SK-N-SH (cell line): ENCODE measurements at regions not wholly inside any gene's neighbourhood (a gene's known extent, or its start where the extent isn't known, plus 50 kb on each side); places are given as distances from the start of the nearest gene placed in this dataset.

ENCODE experiments used
- CTCF ChIA-PET: fragments of 300-600, 350-600 bp; formaldehyde crosslinking; extraction: SDS; loops from one replicate; lab custom pipeline; 2021; lab: Yijun Ruan, JAX
- POLR2A ChIA-PET: fragments of 350-600 bp; sonication (Branson Sonifier 250); formaldehyde crosslinking; extraction: SDS; loops from one replicate; lab custom pipeline; 2020; ENCODE audit warnings: antibody characterized with exemption, inconsistent platforms; lab: Yijun Ruan, JAX
- DNase-seq: peaks from one replicate; pipeline ENCODE4 v3.0.0; 2012
- H2AFZ ChIP-seq: fragments of 200-600 bp; sonication (generic); 2 replicates; pipeline ENCODE4 v1.8.1; 2016; ENCODE audit warnings: antibody characterized with exemption, mild to moderate bottlenecking, low read depth
- H3F3A ChIP-seq: fragments of 200-600 bp; sonication (generic); replicated peaks from 2 replicates; pipeline ENCODE3; 2016; ENCODE audit warnings: antibody characterized with exemption, mild to moderate bottlenecking; ENCODE audit not compliant: insufficient read depth
- H3K27ac ChIP-seq, 2 experiments: fragments of 200-500 bp in 1 of 2; fragments of 200-600 bp in 1 of 2; sonication (Bioruptor generic) in 1 of 2; sonication (generic), shearing (Covaris generic) in 1 of 2; 2 replicates each; pipeline versions ENCODE4 v1.5.1 to v1.6.1; 2014 to 2016; ENCODE audit warnings: low read depth in 2 of 2, inconsistent platforms in 1 of 2, low read length in 1 of 2, mild to moderate bottlenecking in 1 of 2, mixed read lengths in 1 of 2
- H3K27me3 ChIP-seq: fragments of 200-600 bp; sonication (generic), shearing (Covaris generic); 2 replicates; pipeline ENCODE4 v1.6.1; 2016; ENCODE audit warnings: mixed run types; ENCODE audit not compliant: insufficient read depth
- H3K36me3 ChIP-seq, 2 experiments: fragments of 200-500 bp in 1 of 2; fragments of 200-600 bp in 1 of 2; sonication (Bioruptor generic) in 1 of 2; sonication (generic) in 1 of 2; replicated peaks in 1 of 2; 2 replicates each; pipeline versions ENCODE3 to v1.5.1; 2014 to 2016; ENCODE audit warnings: low read length in 1 of 2, mild to moderate bottlenecking in 1 of 2; ENCODE audit not compliant: insufficient read depth in 2 of 2, control insufficient read depth in 1 of 2
- H3K4me1 ChIP-seq, 2 experiments: fragments of 200-500 bp in 1 of 2; fragments of 200-600 bp in 1 of 2; sonication (Bioruptor generic) in 1 of 2; sonication (generic), shearing (Covaris generic) in 1 of 2; 2 replicates each; pipeline versions ENCODE4 v1.5.1 to v1.6.1; 2014 to 2016; ENCODE audit warnings: low read depth in 1 of 2, low read length in 1 of 2, mixed run types in 1 of 2; ENCODE audit not compliant: insufficient read depth in 2 of 2, control insufficient read depth in 1 of 2
- H3K4me2 ChIP-seq: fragments of 200-600 bp; sonication (generic), shearing (Covaris generic); 2 replicates; pipeline ENCODE4 v1.6.1; 2017; ENCODE audit warnings: mixed run types
- H3K4me3 ChIP-seq, 2 experiments: fragments of 200-500 bp in 1 of 2; fragments of 200-600 bp in 1 of 2; sonication (Bioruptor generic) in 1 of 2; sonication (generic), shearing (Covaris generic) in 1 of 2; 2 replicates each; pipeline versions ENCODE4 v1.5.1 to v1.8.1; 2014 to 2016; ENCODE audit warnings: low read depth in 2 of 2, inconsistent platforms in 1 of 2, low read length in 1 of 2, mild to moderate bottlenecking in 1 of 2, mixed read lengths in 1 of 2, moderate library complexity in 1 of 2
- H3K79me2 ChIP-seq: fragments of 200-600 bp; sonication (generic); 2 replicates; pipeline ENCODE4 v1.8.1; 2017; ENCODE audit warnings: mild to moderate bottlenecking; ENCODE audit not compliant: insufficient read depth
- H3K9ac ChIP-seq: fragments of 200-600 bp; sonication (generic); 2 replicates; pipeline ENCODE4 v1.6.1; 2017; ENCODE audit warnings: mixed run types
- H3K9me2 ChIP-seq: fragments of 200-600 bp; sonication (generic); 2 replicates; pipeline ENCODE4 v1.6.1; 2017; ENCODE audit warnings: mixed run types
- H3K9me3 ChIP-seq: fragments of 200-600 bp; sonication (generic); 2 replicates; pipeline ENCODE4 v1.6.1; 2017; ENCODE audit warnings: mixed run types, mild to moderate bottlenecking, moderate library complexity
- H4K20me1 ChIP-seq: fragments of 200-600 bp; sonication (generic); 2 replicates; pipeline ENCODE4 v1.6.1; 2017; ENCODE audit warnings: mild to moderate bottlenecking, mixed run types; ENCODE audit not compliant: insufficient read depth
- ELF1 ChIP-seq: IDR thresholded peaks from 2 replicates; pipeline ENCODE4 v1.4.0; 2012
- EP300 ChIP-seq, 2 experiments: IDR thresholded peaks; 2 replicates each; pipeline versions ENCODE4 v1.4.0 to v1.6.1; 2012; ENCODE audit warnings: borderline replicate concordance in 1 of 2, low read depth in 1 of 2, low read length in 1 of 2
- EZH2phosphoT487 ChIP-seq: fragments of 200-600 bp; sonication (generic); IDR thresholded peaks from 2 replicates; pipeline ENCODE4 v1.6.1; 2017; ENCODE audit warnings: low read depth, mixed run types, mild to moderate bottlenecking, antibody characterized with exemption, moderate library complexity, borderline replicate concordance
- FOXJ3 ChIP-seq: sonication (generic); formaldehyde crosslinking; IDR thresholded peaks from 2 replicates; pipeline ENCODE4 v1.5.1; 2020; ENCODE audit warnings: mild to moderate bottlenecking, missing genetic modification reagents
- FOXM1 ChIP-seq: IDR thresholded peaks from 2 replicates; pipeline ENCODE4 v1.4.0; 2012; ENCODE audit warnings: low read depth, mild to moderate bottlenecking
- GATA2 ChIP-seq: sonication (generic); formaldehyde crosslinking; IDR thresholded peaks from 2 replicates; pipeline ENCODE4 v1.5.0; 2020; ENCODE audit warnings: mild to moderate bottlenecking, missing genetic modification reagents
- JUND ChIP-seq: IDR thresholded peaks from 2 replicates; pipeline ENCODE4 v1.4.0; 2012
- MEF2A ChIP-seq: IDR thresholded peaks from 2 replicates; pipeline ENCODE4 v1.4.0; 2012; ENCODE audit warnings: low read depth, borderline replicate concordance
- RAD21 ChIP-seq: IDR thresholded peaks from 2 replicates; pipeline ENCODE4 v1.6.1; 2012; ENCODE audit warnings: mild to moderate bottlenecking, low read length
- RCOR1 ChIP-seq: fragments of 150-350 bp; IDR thresholded peaks from 2 replicates; pipeline ENCODE4 v1.6.1; 2017; ENCODE audit warnings: antibody characterized with exemption, low read length
- REST ChIP-seq: IDR thresholded peaks from 2 replicates; pipeline ENCODE4 v1.6.1; 2012; ENCODE audit warnings: mild to moderate bottlenecking, low read depth, low read length, moderate library complexity
- RFX5 ChIP-seq: IDR thresholded peaks from 2 replicates; pipeline ENCODE4 v1.6.1; 2012; ENCODE audit warnings: mild to moderate bottlenecking, improper control_type of control experiment, low read length
- SIN3A ChIP-seq: IDR thresholded peaks from 2 replicates; pipeline ENCODE4 v1.6.1; 2012; ENCODE audit warnings: low read depth, mild to moderate bottlenecking, low read length, moderate library complexity, borderline replicate concordance
- TAF1 ChIP-seq: IDR thresholded peaks from 2 replicates; pipeline ENCODE4 v1.6.1; 2012; ENCODE audit warnings: low read depth, mild to moderate bottlenecking, low read length, moderate library complexity, borderline replicate concordance
- TEAD4 ChIP-seq: IDR thresholded peaks from 2 replicates; pipeline ENCODE4 v1.4.0; 2012; ENCODE audit warnings: mild to moderate bottlenecking, borderline replicate concordance; ENCODE audit not compliant: insufficient read depth
- USF1 ChIP-seq: IDR thresholded peaks from 2 replicates; pipeline ENCODE4 v1.4.0; 2012; ENCODE audit warnings: low read depth, borderline replicate concordance
- YY1 ChIP-seq: IDR thresholded peaks from 2 replicates; pipeline ENCODE4 v1.4.0; 2012; ENCODE audit warnings: low read depth, mild to moderate bottlenecking
- WGBS: methylation state at CpG from one replicate; pipeline ENCODE4 v1.1.6; 2017; ENCODE audit warnings: low lambda C conversion rate; 5-methylcytosine and 5-hydroxymethylcytosine counted together

- H3K27ac ChIP-seq: no peak overlapping the region
- ChIA-PET CTCF (interaction anchor here (0.6 kb wide), 1 partner anchor 8 kb away, joined by 3 read pairs; no protein-coding TSS in a partner anchor), POLR2A (no interaction called here)
- no peak overlapping the region for H3K9ac ChIP-seq
- no peaks in the 10 kb centered on the region for H3K9me3 ChIP-seq
- H3K36me3 ChIP-seq: no peaks in the 10 kb centered on the region
- 90% methylated on average over 3 of the region's 3 CpGs for WGBS
- DNase-seq: no peak
- H3K9me2 ChIP-seq: no peaks in the 10 kb centered on the region
- H3K27me3 ChIP-seq: no peaks in the 10 kb centered on the region
- no peaks in the 10 kb centered on the region for H3F3A ChIP-seq
- H3K4me2 ChIP-seq: no peak overlapping the region
- peaks cover 0 to 18% of the 10 kb centered on the region in 2 experiments; a peak in 2 of 4 replicates for H3K4me1 ChIP-seq
- TF ChIP-seq TAF1: no peak
- no peak for TF ChIP-seq JUND
- no peak for TF ChIP-seq EZH2phosphoT487
- TF ChIP-seq TEAD4: no peak
- no peak for TF ChIP-seq EP300 (IDR thresholded peaks at IDR 0.05; ENCODE audit: borderline replicate concordance in 1 of 2, low read depth in 1 of 2, low read length in 1 of 2)
- TF ChIP-seq RAD21: no peak
- TF ChIP-seq RCOR1: no peak
- no peak for TF ChIP-seq FOXM1
- no peak for TF ChIP-seq FOXJ3 (CRISPR knock-in tag)
- TF ChIP-seq MEF2A: no peak
- no peak for TF ChIP-seq ELF1
- TF ChIP-seq GATA2 (CRISPR knock-in tag): no peak
- TF ChIP-seq RFX5: no peak
- TF ChIP-seq SIN3A: no peak
- no peak for TF ChIP-seq YY1
- no peak overlapping the region for H3K4me3 ChIP-seq
- H2AFZ ChIP-seq: no peak overlapping the region
- no peaks in the 10 kb centered on the region for H3K79me2 ChIP-seq
- no peaks in the 10 kb centered on the region for H4K20me1 ChIP-seq
Observed at GRCh38 chr3:105199217-105199616, 167.5 kb upstream of the ALCAM start.

- no peak for TF ChIP-seq TAF1
- TF ChIP-seq USF1: no peak
- TF ChIP-seq REST: no peak
- no peak overlapping the region for H3K4me3 ChIP-seq
- H3K27ac ChIP-seq: no peak overlapping the region
- no peak for DNase-seq
- peaks cover 0 to 4% of the 10 kb centered on the region in 2 experiments for H3K36me3 ChIP-seq
- H3K9ac ChIP-seq: no peak overlapping the region
- H3K4me1 ChIP-seq: no peaks in the 10 kb centered on the region
- H3K27me3 ChIP-seq: no peaks in the 10 kb centered on the region
- CTCF ChIA-PET: no interaction called here
- WGBS: 84% methylated on average over 1 of the region's 1 CpG
- no peaks in the 10 kb centered on the region; the same call in 1 of the 2 replicates for H3K9me2 ChIP-seq
- no peak overlapping the region for H2AFZ ChIP-seq
- POLR2A ChIA-PET: no interaction called here
- H3K79me2 ChIP-seq: no peaks in the 10 kb centered on the region
- no peaks in the 10 kb centered on the region for H4K20me1 ChIP-seq
- H3K9me3 ChIP-seq: no peaks in the 10 kb centered on the region
- no peaks in the 10 kb centered on the region for H3F3A ChIP-seq
- no peak overlapping the region for H3K4me2 ChIP-seq
Observed at GRCh38 chr3:105210141-105210540, 156.6 kb upstream of the ALCAM start.
